ENCODE measurements at regions not wholly inside any gene's neighbourhood (a gene's known extent, or its start where the extent isn't known, plus 50 kb on each side); places are given as distances from the start of the nearest gene placed in this dataset.

DNA sequence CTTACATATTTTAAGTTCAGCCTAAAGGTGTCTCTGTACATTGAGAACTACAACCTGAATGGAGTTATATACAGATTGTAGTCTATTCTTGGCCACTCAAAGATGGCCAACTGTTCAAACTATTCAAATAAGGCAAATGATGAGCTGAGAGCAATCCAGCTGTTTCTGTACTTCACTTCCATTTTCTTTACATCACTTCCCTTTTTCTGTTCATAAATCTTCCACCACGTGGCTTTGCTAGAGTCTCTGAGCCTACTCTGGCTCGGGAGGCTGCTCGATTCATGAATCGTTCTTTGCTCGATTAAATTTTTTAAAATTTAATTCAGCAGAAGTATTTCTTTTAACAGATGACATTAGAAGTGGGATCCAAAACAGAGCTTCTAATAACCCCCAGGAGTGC, 879.7 kb downstream of the GALC start:
- TF ChIP-seq POLR2A (IDR thresholded peaks at IDR 0.05): no peak
- TF ChIP-seq, protein P1, sequence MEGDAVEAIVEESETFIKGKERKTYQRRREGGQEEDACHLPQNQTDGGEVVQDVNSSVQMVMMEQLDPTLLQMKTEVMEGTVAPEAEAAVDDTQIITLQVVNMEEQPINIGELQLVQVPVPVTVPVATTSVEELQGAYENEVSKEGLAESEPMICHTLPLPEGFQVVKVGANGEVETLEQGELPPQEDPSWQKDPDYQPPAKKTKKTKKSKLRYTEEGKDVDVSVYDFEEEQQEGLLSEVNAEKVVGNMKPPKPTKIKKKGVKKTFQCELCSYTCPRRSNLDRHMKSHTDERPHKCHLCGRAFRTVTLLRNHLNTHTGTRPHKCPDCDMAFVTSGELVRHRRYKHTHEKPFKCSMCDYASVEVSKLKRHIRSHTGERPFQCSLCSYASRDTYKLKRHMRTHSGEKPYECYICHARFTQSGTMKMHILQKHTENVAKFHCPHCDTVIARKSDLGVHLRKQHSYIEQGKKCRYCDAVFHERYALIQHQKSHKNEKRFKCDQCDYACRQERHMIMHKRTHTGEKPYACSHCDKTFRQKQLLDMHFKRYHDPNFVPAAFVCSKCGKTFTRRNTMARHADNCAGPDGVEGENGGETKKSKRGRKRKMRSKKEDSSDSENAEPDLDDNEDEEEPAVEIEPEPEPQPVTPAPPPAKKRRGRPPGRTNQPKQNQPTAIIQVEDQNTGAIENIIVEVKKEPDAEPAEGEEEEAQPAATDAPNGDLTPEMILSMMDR (IDR thresholded peaks at IDR 0.05): no peak
- intact Hi-C loops (cut with DNase I): no loop called here
- Histone ChIP-seq H3K9me3 (replicated peaks in 1 of 3) (no peaks in the 10 kb centered on the region), H3K27ac (no peak overlapping the region), H3K36me3 (replicated peaks in 1 of 2) (no peaks in the 10 kb centered on the region), H3K4me1 (replicated peaks in 1 of 2) (no peaks in the 10 kb centered on the region), H3K4me3 (no peak overlapping the region), H3K27me3 (no peaks in the 10 kb centered on the region)
- DNase-seq: no peak
- WGBS, 4 donors: 72 to 79% (median 76%) methylated on average over 5 of the region's 5 CpGs

DNA sequence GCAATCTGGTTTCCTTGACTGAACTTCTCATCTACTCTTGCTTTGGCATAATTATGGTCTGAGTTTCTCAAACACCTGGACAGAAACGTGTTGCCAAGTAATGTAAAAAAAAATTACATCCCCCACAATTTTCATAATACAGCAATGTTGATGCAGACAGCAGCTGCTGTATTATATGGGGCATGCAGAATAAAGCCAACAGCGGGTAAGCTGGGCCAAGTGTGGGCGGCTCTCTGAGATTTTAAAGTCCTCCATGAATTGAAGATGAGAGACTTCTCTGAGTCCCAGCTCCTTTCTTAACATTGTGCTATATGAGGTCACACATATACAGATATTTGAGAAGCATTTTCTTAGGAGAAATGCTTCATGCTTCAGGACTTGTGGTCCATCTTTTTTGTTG, 881.2 kb downstream of the GALC start:
- no peak overlapping the region for H3K4me3 ChIP-seq
- no peak for DNase-seq
- intact Hi-C loops (cut with DNase I): no loop called here
- no peaks in the 10 kb centered on the region for H3K36me3 ChIP-seq (replicated peaks in 1 of 2)
- no peaks in the 10 kb centered on the region for H3K9me3 ChIP-seq (replicated peaks in 1 of 3)
- no peak overlapping the region for H3K27ac ChIP-seq
- TF ChIP-seq POLR2A (IDR thresholded peaks at IDR 0.05): no peak
- TF ChIP-seq, protein P1 (IDR thresholded peaks at IDR 0.05): no peak
- 67 to 81% (median 73%) methylated on average over 3 of the region's 3 CpGs for WGBS, 4 donors
- no peaks in the 10 kb centered on the region for H3K4me1 ChIP-seq (replicated peaks in 1 of 2)
- H3K27me3 ChIP-seq: no peaks in the 10 kb centered on the region

DNA sequence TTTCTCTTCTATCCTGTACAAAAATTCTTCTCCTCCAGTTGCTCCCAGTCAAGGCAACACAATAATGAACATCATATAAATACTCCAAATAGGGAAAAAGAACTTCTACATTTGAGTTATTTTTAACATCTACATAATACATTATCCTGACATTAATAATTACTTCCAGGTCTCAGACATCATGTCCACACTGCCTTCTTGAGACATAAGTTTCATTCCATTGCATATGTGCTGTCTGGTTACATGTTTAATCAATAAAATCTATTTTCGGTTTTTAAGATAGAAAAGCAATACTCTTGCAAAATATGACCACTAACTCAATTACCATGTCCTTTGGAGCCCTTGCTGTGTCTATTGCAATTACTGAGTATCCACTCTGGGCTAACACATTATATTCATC, 881.9 kb downstream of the GALC start:
- Histone ChIP-seq H3K36me3 (replicated peaks in 1 of 2) (no peaks in the 10 kb centered on the region), H3K9me3 (replicated peaks in 1 of 3) (no peaks in the 10 kb centered on the region), H3K4me1 (replicated peaks in 1 of 2) (no peaks in the 10 kb centered on the region), H3K27ac (no peak overlapping the region), H3K27me3 (no peaks in the 10 kb centered on the region), H3K4me3 (no peak overlapping the region)
- intact Hi-C loops (cut with DNase I): no loop called here
- no peak for DNase-seq
- no peak for TF ChIP-seq POLR2A (IDR thresholded peaks at IDR 0.05)
- TF ChIP-seq, protein P1 (IDR thresholded peaks at IDR 0.05): no peak
- WGBS, 4 donors: 57 to 70% (median 60%) methylated on average over 1 of the region's 1 CpG

DNA sequence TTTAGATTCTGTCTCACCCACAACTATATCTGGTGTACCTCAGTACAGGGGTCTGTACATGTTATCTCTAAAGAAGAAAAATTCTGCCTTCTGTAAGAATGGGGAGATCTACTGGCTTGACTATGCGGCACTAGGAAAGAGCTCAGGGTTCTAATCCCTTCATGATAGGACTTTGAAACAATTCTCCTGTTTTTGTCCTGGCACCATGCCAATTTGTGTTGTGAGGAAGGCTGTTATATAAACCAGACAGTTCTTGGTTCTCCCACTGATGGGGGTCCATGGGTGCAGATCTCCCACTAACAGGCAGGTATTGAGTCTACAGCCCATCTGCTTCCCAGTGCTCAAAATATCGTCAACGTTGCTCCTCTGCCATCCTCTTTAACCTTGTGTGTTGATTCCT, 883.7 kb downstream of the GALC start:
- intact Hi-C loops (cut with DNase I): no loop called here
- DNase-seq: no peak
- H3K27ac ChIP-seq: no peak overlapping the region
- H3K36me3 ChIP-seq (replicated peaks in 1 of 2): no peaks in the 10 kb centered on the region
- no peak for TF ChIP-seq POLR2A (IDR thresholded peaks at IDR 0.05)
- TF ChIP-seq, protein P1 (IDR thresholded peaks at IDR 0.05): no peak
- no peaks in the 10 kb centered on the region for H3K4me1 ChIP-seq (replicated peaks in 1 of 2)
- H3K27me3 ChIP-seq: no peaks in the 10 kb centered on the region
- H3K4me3 ChIP-seq: no peak overlapping the region
- H3K9me3 ChIP-seq (replicated peaks in 1 of 3): no peaks in the 10 kb centered on the region
- 74 to 90% (median 89%) methylated on average over 3 of the region's 3 CpGs for WGBS, 4 donors

Measured in adrenal gland (tissue), 9 donors.